HL-60 (cell line): ENCODE measurements at regions not wholly inside any gene's neighbourhood (a gene's known extent, or its start where the extent isn't known, plus 50 kb on each side); places are given as distances from the start of the nearest gene placed in this dataset.

Experiments used
- DNase-seq, 2 experiments: peaks; one replicate each; pipeline ENCODE4 v3.0.0-alpha.2; 2010 to 2020; ENCODE audit warnings: low read depth in 1 of 2, low spot score in 1 of 2
- H3K27ac ChIP-seq: fragments of 250-450 bp; sonication (Bioruptor Pico); replicated peaks from 2 replicates; pipeline ENCODE4 v1.5.1; 2020; ENCODE audit warnings: mild to moderate bottlenecking, moderate library complexity
- H3K27me3 ChIP-seq: fragments of 250-450 bp; sonication (Bioruptor Pico); 2 replicates; pipeline ENCODE4 v1.5.1; 2021; ENCODE audit warnings: mild to moderate bottlenecking, moderate library complexity; ENCODE audit not compliant: insufficient read depth, poor library complexity, severe bottlenecking
- H3K4me3 ChIP-seq: replicated peaks from 2 replicates; pipeline ENCODE4 v1.5.1; 2011; ENCODE audit warnings: mild to moderate bottlenecking, control low read depth, low read length; ENCODE audit not compliant: insufficient read depth
- GABPA ChIP-seq: IDR thresholded peaks from 2 replicates; pipeline ENCODE4 v1.6.1; 2012; ENCODE audit warnings: low read depth
- POLR2AphosphoS5 ChIP-seq: IDR thresholded peaks from 2 replicates; pipeline ENCODE4 v1.6.1; 2012; ENCODE audit warnings: low read depth
- SPI1 ChIP-seq: IDR thresholded peaks from 2 replicates; pipeline ENCODE4 v1.6.1; 2012; ENCODE audit warnings: low read depth, mild to moderate bottlenecking, borderline replicate concordance
- TF ChIP-seq, protein P1 (sequence below): IDR thresholded peaks from one replicate; pipeline ENCODE4 v1.5.1; 2011; ENCODE audit warnings: low read length, control low read depth, inconsistent platforms; ENCODE audit not compliant: insufficient read depth
- TF ChIP-seq, protein P2 (sequence below): IDR thresholded peaks from 2 replicates; pipeline ENCODE4 v1.6.1; 2012; ENCODE audit warnings: low read depth; ENCODE audit not compliant: insufficient replicate concordance

DNA sequence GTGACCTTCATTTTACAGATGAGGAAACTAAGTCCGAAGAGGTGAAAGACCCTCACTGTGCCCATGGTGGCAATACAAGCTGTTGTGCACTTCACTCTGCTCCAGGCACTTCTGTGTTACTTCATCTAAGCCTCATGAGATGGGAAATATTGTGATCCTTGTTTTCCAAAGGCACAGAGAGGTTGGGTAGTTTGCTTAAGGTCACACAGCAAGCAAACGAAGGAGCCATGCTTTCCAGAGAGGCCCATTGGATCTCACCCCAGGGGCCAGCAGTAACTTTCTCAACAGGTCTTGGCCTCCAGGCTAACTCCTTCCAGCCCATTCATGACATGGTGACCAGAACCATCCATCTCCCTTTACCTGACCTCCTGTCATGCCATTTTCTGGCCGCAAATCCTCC is 332.8 kb downstream of the MN1 start:
- DNase-seq: no peak
- TF ChIP-seq POLR2AphosphoS5 (no peak), GABPA (no peak)
- TF ChIP-seq, protein P1, sequence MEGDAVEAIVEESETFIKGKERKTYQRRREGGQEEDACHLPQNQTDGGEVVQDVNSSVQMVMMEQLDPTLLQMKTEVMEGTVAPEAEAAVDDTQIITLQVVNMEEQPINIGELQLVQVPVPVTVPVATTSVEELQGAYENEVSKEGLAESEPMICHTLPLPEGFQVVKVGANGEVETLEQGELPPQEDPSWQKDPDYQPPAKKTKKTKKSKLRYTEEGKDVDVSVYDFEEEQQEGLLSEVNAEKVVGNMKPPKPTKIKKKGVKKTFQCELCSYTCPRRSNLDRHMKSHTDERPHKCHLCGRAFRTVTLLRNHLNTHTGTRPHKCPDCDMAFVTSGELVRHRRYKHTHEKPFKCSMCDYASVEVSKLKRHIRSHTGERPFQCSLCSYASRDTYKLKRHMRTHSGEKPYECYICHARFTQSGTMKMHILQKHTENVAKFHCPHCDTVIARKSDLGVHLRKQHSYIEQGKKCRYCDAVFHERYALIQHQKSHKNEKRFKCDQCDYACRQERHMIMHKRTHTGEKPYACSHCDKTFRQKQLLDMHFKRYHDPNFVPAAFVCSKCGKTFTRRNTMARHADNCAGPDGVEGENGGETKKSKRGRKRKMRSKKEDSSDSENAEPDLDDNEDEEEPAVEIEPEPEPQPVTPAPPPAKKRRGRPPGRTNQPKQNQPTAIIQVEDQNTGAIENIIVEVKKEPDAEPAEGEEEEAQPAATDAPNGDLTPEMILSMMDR: no peak
- TF ChIP-seq, protein P2, sequence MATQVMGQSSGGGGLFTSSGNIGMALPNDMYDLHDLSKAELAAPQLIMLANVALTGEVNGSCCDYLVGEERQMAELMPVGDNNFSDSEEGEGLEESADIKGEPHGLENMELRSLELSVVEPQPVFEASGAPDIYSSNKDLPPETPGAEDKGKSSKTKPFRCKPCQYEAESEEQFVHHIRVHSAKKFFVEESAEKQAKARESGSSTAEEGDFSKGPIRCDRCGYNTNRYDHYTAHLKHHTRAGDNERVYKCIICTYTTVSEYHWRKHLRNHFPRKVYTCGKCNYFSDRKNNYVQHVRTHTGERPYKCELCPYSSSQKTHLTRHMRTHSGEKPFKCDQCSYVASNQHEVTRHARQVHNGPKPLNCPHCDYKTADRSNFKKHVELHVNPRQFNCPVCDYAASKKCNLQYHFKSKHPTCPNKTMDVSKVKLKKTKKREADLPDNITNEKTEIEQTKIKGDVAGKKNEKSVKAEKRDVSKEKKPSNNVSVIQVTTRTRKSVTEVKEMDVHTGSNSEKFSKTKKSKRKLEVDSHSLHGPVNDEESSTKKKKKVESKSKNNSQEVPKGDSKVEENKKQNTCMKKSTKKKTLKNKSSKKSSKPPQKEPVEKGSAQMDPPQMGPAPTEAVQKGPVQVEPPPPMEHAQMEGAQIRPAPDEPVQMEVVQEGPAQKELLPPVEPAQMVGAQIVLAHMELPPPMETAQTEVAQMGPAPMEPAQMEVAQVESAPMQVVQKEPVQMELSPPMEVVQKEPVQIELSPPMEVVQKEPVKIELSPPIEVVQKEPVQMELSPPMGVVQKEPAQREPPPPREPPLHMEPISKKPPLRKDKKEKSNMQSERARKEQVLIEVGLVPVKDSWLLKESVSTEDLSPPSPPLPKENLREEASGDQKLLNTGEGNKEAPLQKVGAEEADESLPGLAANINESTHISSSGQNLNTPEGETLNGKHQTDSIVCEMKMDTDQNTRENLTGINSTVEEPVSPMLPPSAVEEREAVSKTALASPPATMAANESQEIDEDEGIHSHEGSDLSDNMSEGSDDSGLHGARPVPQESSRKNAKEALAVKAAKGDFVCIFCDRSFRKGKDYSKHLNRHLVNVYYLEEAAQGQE: no peak
- Histone ChIP-seq H3K4me3 (no peak overlapping the region), H3K27ac (no peak overlapping the region), H3K27me3 (no peaks in the 10 kb centered on the region)

DNA sequence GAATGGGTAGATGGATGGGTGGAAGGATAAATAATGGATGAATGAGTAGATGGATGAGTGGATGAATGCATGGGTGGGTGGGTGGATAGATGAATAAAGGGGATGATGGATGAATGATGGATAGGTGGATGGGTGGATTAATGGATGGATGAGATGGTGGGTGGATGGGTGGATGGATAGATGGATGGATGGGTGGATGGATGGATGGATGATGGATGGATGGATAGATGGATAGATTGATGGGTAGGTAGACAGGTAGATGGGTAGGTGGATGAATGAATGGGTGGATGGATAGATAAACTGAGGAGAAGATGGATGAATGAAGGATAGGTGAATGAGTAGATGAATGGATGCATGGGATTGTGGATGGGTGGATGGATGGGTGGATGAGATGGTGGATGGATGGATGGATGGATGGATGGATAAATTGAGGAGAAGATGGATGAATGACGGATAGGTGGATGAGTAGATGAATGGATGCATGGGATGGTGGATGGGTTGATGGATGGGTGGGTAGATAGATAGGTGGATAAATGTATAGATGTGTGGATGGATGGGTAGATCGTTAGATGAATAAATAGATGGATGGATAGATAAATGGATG is 331.3 kb downstream of the MN1 start:
- DNase-seq: no peak
- TF ChIP-seq SPI1: no peak
- TF ChIP-seq POLR2AphosphoS5: no peak
- TF ChIP-seq, protein P2: no peak
- TF ChIP-seq, protein P1: no peak
- no peak for TF ChIP-seq GABPA
- Histone ChIP-seq H3K27me3 (no peaks in the 10 kb centered on the region), H3K27ac (no peak overlapping the region), H3K4me3 (no peak overlapping the region)

DNA sequence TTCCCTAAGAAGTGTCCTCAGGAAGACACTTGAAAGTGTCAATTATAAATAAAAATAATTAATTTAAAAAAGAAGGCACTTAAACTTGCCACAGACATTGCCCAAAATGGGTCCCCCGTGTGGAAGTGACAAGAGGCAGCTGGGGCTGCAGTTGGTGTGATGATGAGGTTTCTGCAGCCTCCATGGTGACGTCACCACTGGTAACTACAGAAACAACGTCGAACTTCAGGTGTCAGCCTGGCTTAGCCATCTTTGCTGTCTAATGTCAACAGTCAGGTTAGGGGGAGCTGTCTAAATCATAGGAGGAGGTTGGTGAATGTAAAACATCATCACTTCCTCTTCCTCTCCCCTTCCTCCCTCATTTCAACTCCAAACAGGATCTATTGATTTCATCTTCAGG is 328.6 kb downstream of the MN1 start:
- no peak for DNase-seq
- no peak overlapping the region for H3K27ac ChIP-seq
- no peak for TF ChIP-seq SPI1
- TF ChIP-seq, protein P2: no peak
- TF ChIP-seq, protein P1: no peak
- TF ChIP-seq POLR2AphosphoS5: no peak
- TF ChIP-seq GABPA: no peak

More for the DNA sequence above, 328.6 kb downstream of the MN1 start:
- H3K4me3 ChIP-seq: no peak overlapping the region
- no peaks in the 10 kb centered on the region for H3K27me3 ChIP-seq
